ENCODE measurements at regions not wholly inside any gene's neighbourhood (a gene's known extent, or its start where the extent isn't known, plus 50 kb on each side); places are given as distances from the start of the nearest gene placed in this dataset.

DNA sequence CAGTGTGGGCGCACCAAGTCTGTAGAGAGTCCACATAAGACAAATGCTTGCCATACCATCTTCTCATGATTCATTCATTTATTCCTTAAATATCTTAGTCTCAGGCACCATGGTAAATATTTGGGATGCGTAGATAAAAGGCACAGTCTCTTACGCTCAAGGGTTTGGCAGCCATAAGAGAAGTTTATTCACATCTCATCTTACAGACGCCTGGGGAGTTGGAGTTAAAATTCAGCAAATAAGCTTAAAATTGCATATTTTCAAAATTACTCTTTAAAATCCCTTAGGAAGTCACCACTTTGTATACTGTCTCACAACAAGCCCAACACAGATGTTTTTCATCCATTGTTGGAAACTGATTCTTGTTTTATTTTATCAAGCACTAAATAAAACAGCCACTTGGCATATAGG lies 363.3 kb downstream of the KIF16B start:
- TF ChIP-seq, protein P1, sequence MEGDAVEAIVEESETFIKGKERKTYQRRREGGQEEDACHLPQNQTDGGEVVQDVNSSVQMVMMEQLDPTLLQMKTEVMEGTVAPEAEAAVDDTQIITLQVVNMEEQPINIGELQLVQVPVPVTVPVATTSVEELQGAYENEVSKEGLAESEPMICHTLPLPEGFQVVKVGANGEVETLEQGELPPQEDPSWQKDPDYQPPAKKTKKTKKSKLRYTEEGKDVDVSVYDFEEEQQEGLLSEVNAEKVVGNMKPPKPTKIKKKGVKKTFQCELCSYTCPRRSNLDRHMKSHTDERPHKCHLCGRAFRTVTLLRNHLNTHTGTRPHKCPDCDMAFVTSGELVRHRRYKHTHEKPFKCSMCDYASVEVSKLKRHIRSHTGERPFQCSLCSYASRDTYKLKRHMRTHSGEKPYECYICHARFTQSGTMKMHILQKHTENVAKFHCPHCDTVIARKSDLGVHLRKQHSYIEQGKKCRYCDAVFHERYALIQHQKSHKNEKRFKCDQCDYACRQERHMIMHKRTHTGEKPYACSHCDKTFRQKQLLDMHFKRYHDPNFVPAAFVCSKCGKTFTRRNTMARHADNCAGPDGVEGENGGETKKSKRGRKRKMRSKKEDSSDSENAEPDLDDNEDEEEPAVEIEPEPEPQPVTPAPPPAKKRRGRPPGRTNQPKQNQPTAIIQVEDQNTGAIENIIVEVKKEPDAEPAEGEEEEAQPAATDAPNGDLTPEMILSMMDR (IDR thresholded peaks at IDR 0.05): no peak
- no peak for TF ChIP-seq EP300 (IDR thresholded peaks at IDR 0.05)
